Mesenchymal stem cell (in vitro differentiated cells and primary cell): ENCODE measurements at regions not wholly inside any gene's neighbourhood (a gene's known extent, or its start where the extent isn't known, plus 50 kb on each side); places are given as distances from the start of the nearest gene placed in this dataset.

Source experiments
- DNase-seq: peaks from one replicate; pipeline ENCODE4 v3.0.0-alpha.2; 2013
- H2AFZ ChIP-seq: one replicate; pipeline ENCODE4 v1.6.1; 2013; ENCODE audit warnings: low read depth, mild to moderate bottlenecking, control low read depth, inconsistent platforms, low read length, moderate library complexity
- H2AK5ac ChIP-seq: 2 replicates; pipeline ENCODE4 v1.6.1; 2013; ENCODE audit warnings: low read length, moderate library complexity, mild to moderate bottlenecking, inconsistent platforms; ENCODE audit not compliant: severe bottlenecking
- H2BK120ac ChIP-seq: one replicate; pipeline ENCODE4 v1.6.1; 2013; ENCODE audit warnings: low read depth, mild to moderate bottlenecking, inconsistent platforms, low read length, moderate library complexity
- H2BK12ac ChIP-seq, 2 experiments: one replicate each; pipeline ENCODE4 v1.6.1; 2013; ENCODE audit warnings: inconsistent platforms in 2 of 2, low read length in 2 of 2, mild to moderate bottlenecking in 2 of 2, moderate library complexity in 2 of 2, control low read depth in 1 of 2
- H2BK15ac ChIP-seq: one replicate; pipeline ENCODE4 v1.6.1; 2013; ENCODE audit warnings: mild to moderate bottlenecking, low read depth, inconsistent platforms; ENCODE audit not compliant: poor library complexity, severe bottlenecking
- H2BK5ac ChIP-seq: 2 replicates; pipeline ENCODE4 v1.6.1; 2013; ENCODE audit warnings: low read depth, mild to moderate bottlenecking, low read length, control low read depth, inconsistent platforms; ENCODE audit not compliant: poor library complexity, severe bottlenecking
- H3K14ac ChIP-seq, 2 experiments: one replicate each; pipeline ENCODE4 v1.6.1; 2013; ENCODE audit warnings: inconsistent platforms in 2 of 2, low read length in 2 of 2, control low read depth in 1 of 2, mild to moderate bottlenecking in 1 of 2, moderate library complexity in 1 of 2
- H3K18ac ChIP-seq, 2 experiments: one replicate each; pipeline ENCODE4 v1.6.1; 2013; ENCODE audit warnings: inconsistent platforms in 2 of 2, low read length in 2 of 2, control low read depth in 1 of 2, low read depth in 1 of 2, mild to moderate bottlenecking in 1 of 2
- H3K23ac ChIP-seq, 2 experiments: one replicate each; pipeline ENCODE4 v1.6.1; 2013; ENCODE audit warnings: inconsistent platforms in 2 of 2, low read length in 2 of 2, mild to moderate bottlenecking in 2 of 2, moderate library complexity in 2 of 2, control low read depth in 1 of 2
- H3K27ac ChIP-seq: 2 replicates; pipeline ENCODE4 v1.5.1; 2013; ENCODE audit warnings: mild to moderate bottlenecking, moderate library complexity, low read length, control low read depth, inconsistent platforms; ENCODE audit not compliant: poor library complexity, severe bottlenecking
- H3K27me3 ChIP-seq, 2 experiments: 2 replicates each; pipeline versions ENCODE4 v1.6.1 to v1.7.0; 2013; ENCODE audit warnings: low read length in 2 of 2, mild to moderate bottlenecking in 2 of 2, moderate library complexity in 2 of 2, control low read depth in 1 of 2, inconsistent platforms in 1 of 2; ENCODE audit not compliant: control insufficient read depth in 1 of 2, insufficient read depth in 1 of 2
- H3K36me3 ChIP-seq, 2 experiments: 2 replicates each; pipeline versions ENCODE4 v1.6.1 to v1.7.0; 2013; ENCODE audit warnings: low read length in 2 of 2, control low read depth in 1 of 2, inconsistent platforms in 1 of 2, low read depth in 1 of 2, mild to moderate bottlenecking in 1 of 2; ENCODE audit not compliant: insufficient read depth in 2 of 2, control insufficient read depth in 1 of 2
- H3K4ac ChIP-seq, 2 experiments: one replicate each; pipeline ENCODE4 v1.6.1; 2013; ENCODE audit warnings: inconsistent platforms in 2 of 2, low read length in 2 of 2, mild to moderate bottlenecking in 2 of 2, moderate library complexity in 2 of 2, control low read depth in 1 of 2, low read depth in 1 of 2
- H3K4me1 ChIP-seq: 2 replicates; pipeline ENCODE4 v1.6.1; 2013; ENCODE audit warnings: low read depth, low read length, control low read depth; ENCODE audit not compliant: control insufficient read depth, insufficient read depth
- H3K4me2 ChIP-seq: 2 replicates; pipeline ENCODE4 v1.6.1; 2013; ENCODE audit warnings: low read length, mild to moderate bottlenecking, inconsistent platforms; ENCODE audit not compliant: poor library complexity, severe bottlenecking
- H3K4me3 ChIP-seq, 2 experiments: 2 replicates each; pipeline versions ENCODE4 v1.5.1 to v1.7.0; 2013; ENCODE audit warnings: low read length in 2 of 2, mild to moderate bottlenecking in 2 of 2, control low read depth in 1 of 2, low read depth in 1 of 2; ENCODE audit not compliant: insufficient read depth in 1 of 2
- H3K79me1 ChIP-seq: replicated peaks from 2 replicates; pipeline ENCODE4 v1.6.1; 2013; ENCODE audit warnings: mild to moderate bottlenecking, control low read depth, low read length, inconsistent platforms; ENCODE audit not compliant: poor library complexity, severe bottlenecking
- H3K9ac ChIP-seq: 2 replicates; pipeline ENCODE4 v1.7.0; 2013; ENCODE audit warnings: mild to moderate bottlenecking, low read length, moderate library complexity
- H3K9me3 ChIP-seq: 2 replicates; pipeline ENCODE4 v1.7.0; 2013; ENCODE audit warnings: mild to moderate bottlenecking, low read length; ENCODE audit not compliant: control insufficient read depth
- H4K8ac ChIP-seq: one replicate; pipeline ENCODE4 v1.6.1; 2013; ENCODE audit warnings: inconsistent platforms, mild to moderate bottlenecking, low read length, moderate library complexity
- H4K91ac ChIP-seq: one replicate; pipeline ENCODE4 v1.6.1; 2013; ENCODE audit warnings: mild to moderate bottlenecking, low read length, inconsistent platforms
- WGBS: methylation state at CpG from one replicate; pipeline ENCODE4 v1.1.7; 2013; ENCODE audit warnings: mixed read lengths; 5-methylcytosine and 5-hydroxymethylcytosine counted together

DNA sequence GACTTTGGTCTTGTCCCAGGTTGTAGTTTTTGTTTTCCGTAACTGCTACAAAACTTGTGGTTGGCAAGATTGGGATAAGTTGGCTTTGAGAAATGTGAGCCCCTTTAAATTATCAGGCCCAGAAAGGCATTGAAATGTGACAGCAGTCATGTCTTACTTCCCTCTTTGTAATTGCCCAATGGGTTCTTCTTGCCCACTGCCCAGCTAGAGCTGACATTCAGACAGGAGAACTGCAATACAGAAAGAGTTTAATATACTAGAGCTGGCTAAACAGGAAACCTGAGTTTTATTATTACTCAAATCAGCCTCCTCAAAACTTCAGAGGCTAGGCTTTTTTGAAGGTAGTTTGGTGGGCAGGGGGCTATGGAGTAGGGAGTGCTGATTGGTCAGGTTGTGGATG, 288.3 kb downstream of the ZNF674 start:
- Histone ChIP-seq H3K14ac (no peak overlapping the region), H3K4me1 (no peaks in the 10 kb centered on the region), H2BK15ac (no peak overlapping the region), H3K79me1 (no peaks in the 10 kb centered on the region), H3K18ac (no peak overlapping the region), H3K27ac (no peak overlapping the region), H2AK5ac (no peak overlapping the region), H4K8ac (no peak overlapping the region), H3K4me3 (no peak overlapping the region), H3K36me3 (no peaks in the 10 kb centered on the region), H3K9me3 (no peaks in the 10 kb centered on the region), H2BK120ac (no peak overlapping the region), H3K9ac (no peak overlapping the region), H3K4ac (no peak overlapping the region), H3K27me3 (peaks cover 0 to 18% of the 10 kb centered on the region in 2 experiments), H4K91ac (no peak overlapping the region), H2BK12ac (no peak overlapping the region), H2BK5ac (no peak overlapping the region), H3K4me2 (no peak overlapping the region), H2AFZ (no peak overlapping the region), H3K23ac (no peak overlapping the region)
- WGBS: 100% methylated on average over 1 of the region's 1 CpG
- no peak for DNase-seq

DNA sequence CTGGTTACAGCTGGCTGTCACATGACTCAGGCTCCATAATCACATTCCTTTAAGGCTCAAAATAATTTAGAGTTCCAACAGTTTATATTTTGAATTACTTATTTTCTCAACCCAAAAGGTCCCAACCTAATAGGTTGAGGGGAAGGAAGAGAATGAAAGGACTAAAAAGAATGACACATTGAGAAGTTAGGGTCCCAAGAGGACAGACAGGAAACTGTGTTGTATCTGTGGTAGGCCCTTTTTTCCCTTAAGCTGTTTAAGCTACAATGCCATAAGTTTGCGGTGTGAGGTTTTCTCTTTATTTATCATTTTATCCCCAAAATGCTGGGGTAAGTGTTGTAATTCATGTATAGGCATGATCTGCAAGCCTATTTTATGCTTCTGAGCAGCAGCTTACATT, 290.2 kb downstream of the ZNF674 start:
- H3K27me3 ChIP-seq: peaks cover 0 to 22% of the 10 kb centered on the region in 2 experiments
- H2BK5ac ChIP-seq: peak overlapping the region; percentile 66
- no CpG with 5 or more reads among the region's 1 CpG for WGBS

DNA sequence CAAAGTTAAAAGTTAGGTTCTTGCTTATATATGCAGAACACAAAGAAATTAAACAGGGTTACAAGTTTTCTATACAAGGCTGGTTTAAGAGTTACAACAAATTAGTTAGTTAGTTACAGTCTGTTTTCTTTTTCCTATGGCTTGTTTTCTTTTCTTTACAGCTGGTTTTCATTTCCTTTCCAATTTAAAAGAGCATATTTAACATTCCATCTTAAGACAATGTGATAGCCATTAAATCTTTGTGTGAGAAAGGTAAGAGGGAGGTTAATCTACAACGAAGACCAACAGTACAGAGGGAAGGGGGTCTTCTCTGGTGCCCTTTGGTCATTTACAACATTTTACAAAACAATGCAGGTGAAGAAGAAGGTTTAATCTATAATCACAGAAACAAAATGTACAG, 290.6 kb downstream of the ZNF674 start:
- Histone ChIP-seq H3K4me3 (no peak overlapping the region), H3K36me3 (no peaks in the 10 kb centered on the region), H2BK15ac (no peak overlapping the region), H2BK12ac (no peak overlapping the region), H3K27ac (peak overlapping the region; percentile 60), H3K79me1 (no peaks in the 10 kb centered on the region), H3K9ac (no peak overlapping the region), H2BK120ac (no peak overlapping the region), H3K14ac (no peak overlapping the region), H3K4me2 (no peak overlapping the region), H4K91ac (no peak overlapping the region), H3K9me3 (no peaks in the 10 kb centered on the region), H2AK5ac (no peak overlapping the region), H3K18ac (no peak overlapping the region), H3K4me1 (no peaks in the 10 kb centered on the region), H3K27me3 (peaks cover 0 to 20% of the 10 kb centered on the region in 2 experiments), H2BK5ac (no peak overlapping the region), H3K23ac (no peak overlapping the region), H2AFZ (no peak overlapping the region), H3K4ac (no peak overlapping the region), H4K8ac (no peak overlapping the region)
- no CpG with 5 or more reads among the region's 1 CpG for WGBS
- no peak for DNase-seq

More for the DNA sequence above, 290.2 kb downstream of the ZNF674 start:
- H3K23ac ChIP-seq: no peak overlapping the region
- no peak overlapping the region for H4K91ac ChIP-seq
- no peaks in the 10 kb centered on the region for H3K79me1 ChIP-seq
- no peak overlapping the region for H2BK12ac ChIP-seq
- no peaks in the 10 kb centered on the region for H3K36me3 ChIP-seq
- H4K8ac ChIP-seq: no peak overlapping the region
- H3K4ac ChIP-seq: no peak overlapping the region
- no peak overlapping the region for H3K4me3 ChIP-seq
- no peak overlapping the region for H3K4me2 ChIP-seq
- no peak overlapping the region for H3K9ac ChIP-seq
- H2AK5ac ChIP-seq: no peak overlapping the region
- H3K27ac ChIP-seq: peak overlapping the region; percentile 60
- H2AFZ ChIP-seq: no peak overlapping the region
- DNase-seq: no peak
- no peaks in the 10 kb centered on the region for H3K4me1 ChIP-seq
- no peak overlapping the region for H2BK120ac ChIP-seq
- H3K18ac ChIP-seq: no peak overlapping the region
- no peaks in the 10 kb centered on the region for H3K9me3 ChIP-seq
- no peak overlapping the region for H2BK15ac ChIP-seq
- no peak overlapping the region for H3K14ac ChIP-seq

DNA sequence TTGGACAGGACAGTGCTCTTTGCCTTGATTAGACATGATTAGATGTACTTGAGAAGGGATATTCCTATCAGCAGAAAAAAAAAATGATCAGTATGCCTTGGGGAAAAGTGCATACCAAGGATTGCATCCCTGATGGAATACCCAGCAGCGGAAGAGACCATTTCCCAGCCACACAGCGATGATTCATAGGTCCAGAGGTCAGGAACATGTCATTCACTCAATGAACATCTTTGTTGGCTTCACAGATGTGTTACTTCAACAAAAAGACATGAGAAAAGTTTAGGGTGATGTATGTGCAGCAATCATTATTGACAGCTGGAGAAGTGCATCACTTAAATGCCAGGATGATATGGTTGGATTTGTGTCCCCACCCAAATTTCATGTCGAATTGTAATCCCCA, 293.5 kb downstream of the ZNF674 start:
- Histone ChIP-seq H3K4me1 (no peaks in the 10 kb centered on the region), H2BK12ac (no peak overlapping the region), H3K36me3 (no peaks in the 10 kb centered on the region), H4K8ac (no peak overlapping the region), H3K4ac (no peak overlapping the region), H2AK5ac (no peak overlapping the region), H3K4me3 (no peak overlapping the region), H3K23ac (no peak overlapping the region), H3K18ac (no peak overlapping the region), H2BK5ac (no peak overlapping the region), H3K4me2 (no peak overlapping the region), H3K27ac (no peak overlapping the region), H3K27me3 (peaks cover 0 to 32% of the 10 kb centered on the region in 2 experiments), H4K91ac (no peak overlapping the region), H2BK15ac (no peak overlapping the region), H2BK120ac (no peak overlapping the region), H3K79me1 (no peaks in the 10 kb centered on the region), H3K14ac (no peak overlapping the region), H3K9me3 (no peaks in the 10 kb centered on the region), H3K9ac (no peak overlapping the region), H2AFZ (no peak overlapping the region)
- peak; percentile 46 for DNase-seq
- WGBS: 0% methylated on average over 1 of the region's 3 CpGs
